PC-9 (cell line): ENCODE measurements at regions not wholly inside any gene's neighbourhood (a gene's known extent, or its start where the extent isn't known, plus 50 kb on each side); places are given as distances from the start of the nearest gene placed in this dataset.

Experiments
- CTCF ChIP-seq: fragments of 200-600 bp; sonication (generic); conservative IDR thresholded peaks from 2 replicates; pipeline ENCODE4 v1.6.1; 2017; ENCODE audit warnings: mixed run types, antibody characterized with exemption, mild to moderate bottlenecking, moderate library complexity
- EZH2 ChIP-seq: fragments of 200-600 bp; sonication (generic); IDR thresholded peaks from 2 replicates; pipeline ENCODE4 v1.8.0; 2017; ENCODE audit warnings: antibody characterized with exemption, low read depth

GRCh38 chr5:57635146-57635777 is 152.7 kb upstream of the ACTBL2 start:
- TF ChIP-seq CTCF, result no peak
- TF ChIP-seq EZH2, result no peak
